Fibroblast of skin of scalp (primary cell): ENCODE measurements at regions not wholly inside any gene's neighbourhood (a gene's known extent, or its start where the extent isn't known, plus 50 kb on each side); places are given as distances from the start of the nearest gene placed in this dataset.
"Not testable (repeated sequence)": the region's sequence is repeated elsewhere in the genome, so short reads cannot be mapped to it uniquely, and the experiment has no call there.

Source experiments
- DNase-seq: peaks from one replicate; pipeline ENCODE4 v3.0.0-alpha.2; 2013

GRCh38 chr4:151459375-151459774, 50.4 kb downstream of the FHIP1A start:
- no peak for DNase-seq

GRCh38 chr4:151460434-151460833, 51.5 kb downstream of the FHIP1A start:
- no peak for DNase-seq

DNA sequence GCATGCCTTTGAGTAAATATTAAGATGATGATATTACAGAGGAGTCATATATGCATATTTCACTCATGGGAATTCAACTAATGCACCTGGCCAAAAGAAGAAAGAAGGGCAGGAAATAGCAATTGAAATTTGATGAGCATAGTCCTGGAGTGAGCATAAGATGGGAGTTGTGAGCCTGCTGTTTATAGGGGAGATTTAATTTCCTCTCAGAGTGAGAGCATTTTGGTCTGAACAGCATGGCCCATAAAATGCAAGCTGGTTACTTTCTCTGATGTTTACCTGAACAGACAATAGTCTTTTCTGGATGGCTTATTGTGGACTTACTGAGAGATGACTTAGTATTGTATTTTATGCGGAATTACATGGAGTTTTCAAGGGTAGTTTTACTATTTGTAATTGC, 53.6 kb downstream of the FHIP1A start:
- DNase-seq, result no peak

DNA sequence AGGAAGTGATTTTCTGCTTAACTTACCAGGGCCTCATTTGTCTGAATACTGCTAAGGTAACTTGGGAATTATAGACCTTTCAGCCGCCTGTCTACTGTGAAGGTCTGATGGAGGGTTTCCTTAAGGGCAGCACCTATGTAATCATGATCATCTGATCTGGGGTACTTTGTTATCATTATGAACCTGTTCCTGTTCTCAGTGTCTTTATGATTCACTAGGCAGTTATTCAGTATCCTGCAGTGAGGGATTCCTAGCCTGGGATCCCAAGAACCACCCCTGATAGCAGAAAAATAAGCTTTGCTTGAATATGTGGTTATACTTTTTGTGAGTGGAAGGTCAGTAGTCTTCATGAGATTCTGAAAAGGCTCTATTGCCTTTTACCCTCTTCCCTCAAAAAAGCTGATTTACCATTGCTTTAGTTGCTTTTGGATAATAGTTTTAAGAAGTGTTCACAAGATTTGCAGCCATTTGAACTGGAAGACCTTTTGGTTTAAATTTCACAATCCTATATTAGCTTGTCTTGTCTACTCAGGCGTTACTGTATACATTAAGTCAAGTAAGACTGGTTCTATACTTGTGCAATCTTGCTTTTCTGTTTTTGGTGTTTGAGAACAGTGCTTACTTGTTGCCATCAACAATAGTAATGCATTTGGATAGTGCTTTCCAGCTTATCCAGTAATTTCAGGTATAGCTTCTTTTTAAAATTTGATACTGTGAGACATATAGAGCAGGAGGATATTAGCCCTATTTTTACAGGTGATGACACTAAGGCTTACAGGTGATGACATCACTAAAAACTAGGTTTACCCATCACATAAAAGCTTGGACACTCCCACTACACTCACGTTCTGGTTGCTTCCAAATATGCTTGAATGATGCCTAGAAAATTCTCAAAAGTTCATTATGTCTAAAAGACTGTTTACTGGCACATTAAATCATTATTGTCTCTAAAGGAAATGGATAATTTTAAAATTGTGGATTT, 60.0 kb downstream of the FHIP1A start:
- DNase-seq, result no peak

GRCh38 chr4:151469970-151470369, 61.0 kb downstream of the FHIP1A start:
- DNase-seq, result no peak

- no peak for DNase-seq
Observed at GRCh38 chr4:151471728-151472127, 62.8 kb downstream of the FHIP1A start.

DNA sequence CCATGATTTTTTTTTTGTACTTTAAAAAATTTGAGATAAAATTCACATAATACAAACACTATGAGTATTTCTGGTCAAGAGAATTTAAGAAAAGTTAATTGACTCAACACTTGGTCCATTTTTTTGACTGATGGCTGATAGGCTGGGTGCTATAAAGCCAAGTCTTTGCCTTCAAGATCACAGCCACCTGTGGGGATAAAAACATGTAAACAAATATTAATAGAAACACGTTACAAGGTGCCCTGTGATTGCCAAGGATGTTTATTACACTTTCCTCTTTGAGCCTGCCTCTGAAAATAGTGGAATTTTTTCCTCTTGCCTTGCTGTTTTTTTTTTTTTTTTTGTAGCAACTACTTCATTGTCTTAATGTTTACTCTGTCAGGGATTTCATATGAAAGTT, 63.3 kb downstream of the FHIP1A start:
- DNase-seq, result no peak

- DNase-seq, result no peak
Observed at GRCh38 chr4:151472711-151473110, 63.7 kb downstream of the FHIP1A start.

DNA sequence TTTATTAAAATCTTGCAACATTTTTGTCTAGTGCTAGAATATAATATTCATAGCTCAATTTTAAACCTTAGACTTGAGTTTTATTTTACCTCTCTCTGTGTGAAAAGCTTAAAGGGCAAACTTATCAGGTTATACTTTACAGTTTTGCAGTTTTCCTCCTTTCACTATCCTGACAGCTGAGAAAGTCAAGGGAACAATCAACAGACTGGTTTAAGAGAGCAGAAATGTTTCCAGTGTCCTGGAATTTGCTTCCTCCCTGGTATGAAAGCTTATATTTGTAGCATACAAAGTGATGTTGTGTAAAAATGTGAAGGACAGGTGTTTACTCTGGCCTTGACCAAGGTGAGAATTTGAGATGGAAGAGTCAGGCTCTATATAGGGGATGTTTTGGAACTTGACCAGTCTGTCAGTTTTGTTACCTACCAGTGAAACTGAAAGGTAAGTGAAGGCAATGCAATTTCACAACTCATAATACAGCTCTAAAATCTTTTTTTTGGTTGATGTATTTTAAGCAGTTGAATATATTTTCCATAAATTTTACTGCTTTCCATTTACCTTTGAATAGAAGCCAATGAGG, 64.6 kb downstream of the FHIP1A start:
- no peak for DNase-seq

DNA sequence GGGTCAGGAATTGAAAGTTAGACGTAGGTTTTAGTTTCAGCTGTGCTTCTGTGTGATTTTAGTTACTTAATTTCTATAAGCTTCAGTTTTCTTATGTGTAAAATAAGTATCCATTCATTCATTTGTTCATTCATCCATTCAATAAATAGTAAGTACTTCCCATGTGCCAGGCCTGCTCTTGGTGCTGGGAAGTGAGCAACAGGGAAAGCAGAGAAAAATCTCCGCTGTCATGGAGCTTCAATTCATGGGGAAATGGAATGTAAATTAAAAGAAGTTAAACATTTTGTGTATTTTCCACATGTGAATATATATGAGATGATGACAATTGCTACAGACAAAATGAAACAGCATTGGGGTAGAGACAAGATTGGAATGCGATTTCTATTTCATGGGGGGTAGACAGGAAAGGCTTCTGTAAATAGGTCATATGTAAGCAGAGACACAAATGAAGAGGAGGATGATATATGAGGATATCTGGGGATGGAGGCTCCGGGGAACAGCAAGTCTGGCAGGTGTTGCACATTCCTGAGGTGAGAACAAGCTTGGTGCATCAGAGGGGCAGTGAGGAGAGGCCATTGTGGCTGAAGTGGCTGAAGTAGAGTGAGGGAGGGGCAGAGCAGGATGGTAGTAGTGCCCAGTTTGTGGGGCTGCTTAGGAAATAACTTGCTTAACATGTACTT, 66.2 kb downstream of the FHIP1A start:
- peak; percentile 27 for DNase-seq

GRCh38 chr4:151481813-151482212, 72.8 kb downstream of the FHIP1A start:
- no peak for DNase-seq

DNA sequence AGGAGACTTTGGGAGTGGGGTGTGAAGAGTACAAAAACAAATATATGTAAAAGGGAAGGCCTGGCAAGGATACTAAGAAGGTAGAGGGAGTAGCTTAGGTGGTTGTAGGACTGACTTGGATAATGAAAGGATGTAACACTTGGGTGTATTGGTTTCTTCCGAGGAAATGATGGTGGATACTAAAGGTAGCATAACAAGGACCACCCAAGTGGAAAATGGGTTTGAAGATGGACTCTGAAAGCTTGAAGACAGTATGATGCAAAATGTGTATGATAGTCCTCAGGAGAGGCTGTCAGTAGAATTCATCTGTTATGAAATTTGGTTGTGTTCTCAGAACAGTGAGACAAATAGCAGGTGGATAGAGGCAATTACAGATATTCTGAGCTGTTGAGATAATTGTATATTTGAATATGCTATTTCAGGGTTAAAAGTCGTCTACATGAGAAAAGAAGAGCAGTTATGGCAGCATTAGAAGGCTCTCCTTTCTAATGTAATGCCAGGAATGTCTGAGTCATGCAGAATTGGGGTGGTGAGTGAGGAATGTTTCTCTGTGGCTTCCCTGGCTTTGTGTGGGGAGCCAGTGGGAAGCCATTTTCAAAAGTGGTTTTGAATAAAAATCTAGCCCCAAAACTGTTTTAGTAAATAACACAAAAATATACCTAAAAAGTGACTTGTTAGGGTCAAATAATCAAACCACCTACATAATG, 75.6 kb downstream of the FHIP1A start:
- DNase-seq, result peak; percentile 93

DNA sequence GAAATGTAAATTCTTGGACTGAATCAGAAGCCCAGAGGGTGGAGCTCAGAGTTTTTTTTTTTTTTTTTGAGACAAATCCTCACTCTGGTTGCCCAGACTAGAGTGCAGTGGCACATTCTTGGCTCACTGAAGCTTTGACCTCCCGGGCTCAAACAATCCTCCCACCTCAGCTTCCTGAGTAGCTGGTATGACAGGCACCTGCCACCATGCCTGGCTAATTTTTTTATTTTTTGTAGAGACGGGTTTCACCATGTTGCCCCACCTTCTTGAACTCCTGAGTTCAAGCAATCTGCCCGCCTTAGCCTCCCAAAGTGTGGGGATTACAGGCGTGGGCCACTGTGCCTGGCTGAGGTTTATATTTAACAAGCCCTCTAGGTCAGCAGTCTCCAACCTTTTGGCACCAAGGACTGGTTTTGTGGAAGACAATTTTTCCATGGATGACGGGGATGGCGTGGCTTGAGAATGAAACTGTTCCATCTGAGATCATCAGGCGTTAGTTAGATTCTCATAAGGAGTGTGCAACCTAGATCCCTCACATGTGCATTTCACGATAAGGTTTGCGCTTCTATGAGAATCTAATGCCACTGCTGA, 76.7 kb downstream of the FHIP1A start:
- peak; percentile 6 for DNase-seq

- DNase-seq, result peak; percentile 69
Observed at GRCh38 chr4:151486168-151486567, 77.2 kb downstream of the FHIP1A start.

DNA sequence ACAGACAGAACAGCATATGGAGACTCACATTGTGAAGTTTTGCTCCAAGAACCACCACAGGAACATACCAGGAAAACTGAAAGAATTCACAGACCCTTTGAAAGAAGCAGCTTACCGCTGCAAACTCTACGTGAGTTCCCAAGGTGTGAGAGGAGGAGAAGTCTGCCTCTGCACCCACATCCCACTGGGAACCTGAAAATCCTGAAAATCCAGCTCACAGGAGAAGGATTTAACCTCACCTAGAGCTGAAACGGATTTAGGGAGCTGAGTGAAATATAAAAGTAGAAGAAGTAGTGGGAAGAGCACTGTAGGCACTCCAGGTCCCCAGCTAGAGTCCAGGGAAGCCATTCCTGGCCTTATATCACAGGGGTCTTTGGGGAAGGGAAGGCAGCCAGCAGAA, 80.0 kb downstream of the FHIP1A start:
- no peak for DNase-seq

DNA sequence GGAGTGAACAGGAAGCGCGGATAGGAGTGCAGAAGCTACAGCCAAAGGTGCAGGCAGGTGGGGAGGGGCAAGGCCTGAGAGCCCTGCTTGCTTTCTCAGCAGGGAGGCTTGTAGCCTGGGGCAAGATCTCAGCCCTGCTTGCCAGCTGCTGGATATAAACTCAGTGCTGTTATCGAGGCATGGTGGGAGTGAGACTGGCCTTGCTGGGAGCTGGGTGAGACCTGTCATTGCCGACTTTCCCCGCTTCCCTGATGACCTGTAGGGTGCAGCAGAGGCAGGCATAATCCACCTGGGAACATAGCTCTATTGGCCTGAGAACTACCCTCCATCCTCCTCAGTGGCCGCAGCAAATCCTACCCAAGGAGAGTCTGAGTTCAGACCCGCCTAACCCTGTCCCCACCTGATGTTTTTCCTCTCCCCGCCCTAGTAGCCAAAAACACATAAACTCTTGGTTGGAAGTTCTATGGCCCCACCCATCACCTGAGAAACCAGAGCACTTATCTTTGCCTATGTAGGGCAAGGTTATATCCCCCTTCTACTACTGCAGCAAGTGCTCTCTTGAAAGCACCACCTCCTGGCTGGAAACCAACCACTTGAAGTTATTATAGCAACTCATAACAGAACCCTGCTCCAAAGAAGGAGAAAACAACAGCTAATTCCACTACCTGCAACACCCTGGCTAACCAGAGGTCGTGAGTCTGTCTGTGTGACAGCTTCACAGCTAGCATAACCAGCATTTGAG, 80.7 kb downstream of the FHIP1A start:
- no peak for DNase-seq

GRCh38 chr4:151495612-151496011, 86.6 kb downstream of the FHIP1A start:
- not testable (repeated sequence) for DNase-seq

DNA sequence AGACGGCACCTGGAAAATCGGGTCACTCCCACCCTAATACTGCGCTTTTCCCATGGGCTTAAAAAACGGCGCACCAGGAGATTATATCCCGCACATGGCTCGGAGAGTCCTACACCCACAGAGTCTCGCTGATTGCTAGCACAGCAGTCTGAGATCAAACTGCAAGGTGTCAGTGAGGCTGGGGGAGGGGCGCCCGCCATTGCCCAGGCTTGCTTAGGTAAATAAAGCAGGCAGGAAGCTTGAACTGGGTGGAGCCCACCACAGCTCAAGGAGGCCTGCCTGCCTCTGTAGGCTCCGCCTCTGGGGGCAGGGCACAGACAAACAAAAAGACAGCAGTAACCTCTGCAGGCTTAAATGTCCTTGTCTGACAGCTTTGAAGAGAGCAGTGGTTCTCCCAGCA, 102.6 kb downstream of the FHIP1A start:
- DNase-seq, result not testable (repeated sequence)

DNA sequence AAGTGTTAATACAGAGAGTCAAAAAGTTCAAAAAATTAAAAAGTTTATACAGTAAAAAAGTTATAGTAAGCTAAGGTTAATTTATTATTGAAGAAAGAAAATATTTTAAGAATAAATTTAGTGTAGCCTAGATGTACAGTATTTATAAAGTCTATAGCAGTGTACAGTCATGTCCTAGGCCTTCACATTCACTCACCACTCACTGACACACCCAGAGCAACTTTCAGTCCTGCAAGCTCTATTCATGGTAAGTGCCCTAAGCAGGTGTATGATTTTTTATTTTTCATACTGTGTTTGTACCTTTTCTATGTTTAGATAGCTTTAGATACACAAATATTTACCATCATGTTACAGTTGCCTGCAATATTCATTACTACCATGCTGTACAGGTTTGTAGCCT, 108.9 kb downstream of the FHIP1A start:
- DNase-seq, result no peak

DNA sequence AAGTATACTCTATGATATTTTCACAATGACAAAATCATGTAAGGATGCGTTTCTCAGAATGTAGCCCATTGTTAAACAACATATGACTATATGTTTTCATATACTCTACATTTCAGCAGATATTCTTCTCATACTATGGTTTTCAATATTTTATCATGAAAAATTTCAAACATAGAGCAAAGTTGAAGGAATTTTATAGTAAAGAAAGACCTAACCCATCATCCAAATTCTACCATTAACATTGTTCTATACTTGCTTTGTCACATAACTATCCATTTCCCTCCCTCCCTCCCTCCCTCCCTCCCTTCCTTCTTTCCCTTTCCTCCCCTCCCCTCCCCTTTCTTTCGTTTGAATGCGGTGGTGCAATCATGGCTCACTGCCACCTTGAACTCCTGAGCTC, 109.4 kb downstream of the FHIP1A start:
- no peak for DNase-seq

GRCh38 chr4:151519728-151520415, 110.9 kb downstream of the FHIP1A start:
- DNase-seq, result no peak
